HG03097 (cell line): ENCODE measurements at regions not wholly inside any gene's neighbourhood (a gene's known extent, or its start where the extent isn't known, plus 50 kb on each side); places are given as distances from the start of the nearest gene placed in this dataset.
"Not testable (repeated sequence)": the region's sequence is repeated elsewhere in the genome, so short reads cannot be mapped to it uniquely, and the experiment has no call there.

Experiments
- ATAC-seq: cut with Tn5 transposase; IDR thresholded peaks from one replicate; pipeline ENCODE4 v1.9.1; 2021; ENCODE audit not compliant: unreplicated experiment, low FRiP score

DNA sequence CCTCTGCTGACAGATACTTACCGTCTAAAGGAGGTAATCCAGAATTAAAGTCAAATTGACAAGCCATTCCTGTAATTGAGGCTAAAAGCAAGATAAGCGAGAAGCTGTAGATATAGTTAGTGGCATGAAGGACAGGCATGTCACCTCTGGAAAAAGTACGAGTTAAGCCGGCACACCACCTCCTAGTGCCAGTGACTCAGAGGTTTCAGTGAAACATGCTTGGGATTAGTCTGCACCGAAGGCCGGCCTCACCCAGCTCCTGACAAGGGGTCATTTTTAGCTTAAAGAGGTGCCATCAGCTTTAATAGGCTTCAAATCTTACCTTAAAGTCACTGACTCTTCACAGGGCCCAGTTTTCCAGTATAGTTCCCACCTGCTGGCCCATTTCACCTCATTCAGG is 838.0 kb downstream of the UQCRFS1 start:
- ATAC-seq, result no peak

DNA sequence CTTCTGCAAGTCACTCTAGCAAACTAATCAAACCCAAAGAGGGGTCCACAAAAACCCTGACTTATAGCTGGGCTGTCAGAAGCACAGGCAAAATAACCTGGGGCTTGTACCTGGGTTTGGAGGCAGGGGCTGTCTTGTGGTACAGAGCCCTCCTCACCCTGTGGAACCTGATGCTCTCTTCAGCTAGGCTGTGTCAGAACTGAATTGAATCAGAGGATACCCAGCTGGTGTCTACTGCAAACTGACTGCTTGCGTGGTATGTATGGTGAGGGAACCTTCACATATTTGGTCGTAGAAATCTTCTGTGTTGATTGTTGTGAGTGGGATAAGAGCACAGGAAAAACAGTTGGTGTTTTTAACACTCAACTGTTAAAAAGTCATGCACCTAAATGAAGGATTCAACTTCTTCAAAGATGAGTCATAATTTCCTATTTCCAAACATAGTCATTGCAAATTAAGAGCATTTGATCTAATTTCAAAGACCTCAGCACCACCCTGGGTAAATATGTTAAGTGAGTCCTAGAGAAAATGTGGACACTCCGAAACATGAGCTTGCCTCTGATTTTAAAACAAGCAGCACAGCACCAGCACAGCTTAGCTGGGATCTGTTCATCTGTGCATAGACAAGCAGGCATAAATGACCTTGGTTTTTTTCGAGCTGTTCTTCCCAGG is 840.2 kb downstream of the UQCRFS1 start:
- ATAC-seq, result no peak

DNA sequence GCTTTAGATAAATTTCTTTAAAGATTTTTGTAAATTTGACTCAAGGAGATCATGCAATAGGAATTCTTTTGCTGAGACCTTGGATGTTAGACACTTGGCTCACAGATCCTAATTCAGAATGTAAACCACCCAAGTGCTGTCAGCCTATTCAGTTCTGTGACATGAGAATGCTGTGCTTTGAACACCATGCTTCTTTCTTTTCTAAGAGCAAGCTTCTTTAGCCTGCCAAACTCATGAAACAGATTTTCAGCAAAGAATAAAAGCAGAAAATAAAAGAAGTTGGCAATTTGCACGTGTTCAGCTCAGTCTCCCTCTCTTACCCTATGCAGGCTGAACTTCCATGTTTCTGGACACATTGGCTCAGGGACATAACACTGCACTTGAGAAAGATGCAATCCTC is 845.8 kb downstream of the UQCRFS1 start:
- ATAC-seq, result no peak

DNA sequence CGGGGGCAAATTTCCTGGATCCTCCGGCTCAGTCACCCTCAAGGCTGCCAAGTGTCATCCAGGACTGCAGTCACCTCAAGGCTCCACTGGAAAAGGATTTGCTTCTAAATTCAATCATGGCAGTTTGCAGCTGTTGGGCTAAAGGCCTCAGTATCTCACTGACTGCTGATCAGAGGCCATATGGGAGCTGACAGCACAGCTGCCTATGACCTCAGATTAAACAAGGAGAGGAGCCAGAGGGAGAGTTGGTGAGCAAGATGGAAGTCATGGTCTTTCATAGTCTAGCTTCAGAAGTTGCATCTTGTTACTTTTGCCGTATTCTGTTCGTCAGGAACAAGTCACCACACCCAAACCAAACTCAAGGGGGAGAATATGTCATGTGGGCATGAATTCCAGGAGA is 849.7 kb downstream of the UQCRFS1 start:
- ATAC-seq, result no peak

DNA sequence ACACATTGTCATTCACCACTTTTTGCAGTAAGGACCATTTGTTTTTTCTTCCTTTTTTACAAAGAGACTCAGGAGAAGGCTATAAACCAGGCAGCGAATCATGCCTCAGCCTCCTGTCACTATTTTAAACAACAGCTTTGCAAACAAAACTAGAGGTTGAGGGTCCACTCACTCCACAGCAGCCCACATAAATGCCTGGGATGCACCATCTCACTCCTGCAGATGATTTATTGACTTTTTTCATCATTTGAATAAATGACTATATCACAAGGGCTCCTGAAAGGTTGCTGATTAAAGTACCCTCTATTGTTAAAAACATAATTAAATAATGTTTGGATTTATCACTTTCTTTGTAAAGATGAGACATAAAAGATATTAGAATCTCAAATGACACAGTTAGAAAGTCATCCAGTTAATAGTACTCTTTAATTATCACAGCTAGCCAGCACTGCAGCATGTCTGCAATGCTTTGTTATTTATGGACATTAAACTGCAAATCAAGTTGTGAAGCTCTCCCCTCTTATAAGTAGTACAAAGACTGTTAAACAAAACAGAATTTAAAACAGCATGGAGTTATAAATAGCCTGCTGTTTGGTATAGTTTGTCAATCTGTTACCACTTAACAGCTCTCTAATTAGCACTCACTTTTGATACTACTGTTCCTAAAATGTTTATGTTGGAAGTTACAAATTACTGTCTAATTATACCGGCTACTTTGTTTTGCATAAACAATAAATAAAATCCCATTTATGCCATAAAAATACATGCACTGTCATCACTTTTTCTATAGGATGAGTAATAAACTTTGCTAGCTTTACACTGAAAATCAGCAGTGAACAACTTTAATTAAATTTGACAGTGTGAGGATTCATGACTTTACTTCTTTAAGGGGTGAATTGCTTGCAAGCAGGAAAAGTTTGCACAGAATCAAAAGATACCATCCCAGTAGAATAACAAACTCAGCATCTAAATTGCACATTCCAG is 853.2 kb downstream of the UQCRFS1 start:
- no peak for ATAC-seq

DNA sequence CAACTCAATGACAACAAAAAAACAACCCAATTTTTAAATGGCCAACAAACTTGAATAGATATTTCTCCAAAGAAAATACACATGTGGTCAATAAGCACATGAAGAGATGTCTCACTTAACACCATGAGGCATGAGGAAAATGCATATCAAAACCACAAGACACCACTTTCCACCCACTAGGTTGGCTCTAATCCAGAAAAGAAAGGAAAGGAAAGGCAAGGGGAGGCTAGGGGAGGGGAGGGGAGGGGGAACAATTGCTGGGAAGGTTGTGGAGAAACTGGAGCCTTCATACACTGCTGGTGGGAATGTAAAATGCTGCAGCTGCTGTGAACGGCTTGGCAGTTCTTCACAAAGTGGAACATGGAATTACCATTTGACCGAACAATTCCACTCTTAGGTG is 854.3 kb downstream of the UQCRFS1 start:
- no peak for ATAC-seq

DNA sequence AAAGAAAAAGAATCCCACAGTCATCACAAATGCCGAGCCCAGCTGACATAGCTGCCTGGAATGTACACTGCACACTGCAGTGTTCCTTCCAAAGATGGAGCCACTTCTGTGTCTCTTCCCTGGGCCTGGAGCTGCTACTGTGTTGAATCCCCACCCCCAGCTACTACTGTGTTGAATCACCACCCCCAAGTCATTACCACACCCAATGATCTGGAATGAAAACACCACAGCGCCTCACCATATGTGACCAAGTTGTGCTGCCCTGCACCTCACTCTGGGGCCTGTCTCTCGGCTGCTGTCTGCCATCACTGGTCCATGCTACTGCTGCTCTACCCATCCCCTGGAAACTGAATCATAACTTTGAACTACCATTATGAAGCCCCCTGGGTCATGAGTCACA is 861.2 kb downstream of the UQCRFS1 start:
- no peak for ATAC-seq

DNA sequence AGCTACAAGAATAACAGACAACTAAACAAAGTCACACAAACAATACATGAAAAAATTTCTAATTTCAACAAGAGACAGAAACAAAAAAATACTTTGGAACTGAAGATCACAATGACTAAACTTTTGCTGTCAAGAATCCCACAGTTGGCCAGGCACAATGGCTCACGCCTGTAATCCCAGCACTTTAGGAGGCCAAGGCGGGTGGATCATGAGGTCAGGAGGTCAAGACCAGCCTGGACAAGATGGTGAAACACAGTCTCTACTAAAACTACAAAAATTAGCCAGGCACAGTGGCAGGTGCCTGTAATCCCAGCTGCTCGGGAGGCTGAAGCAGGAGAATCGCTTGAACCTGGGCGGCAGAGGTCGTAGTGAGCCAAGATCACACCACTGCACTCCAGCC is 861.6 kb downstream of the UQCRFS1 start:
- not testable (repeated sequence) for ATAC-seq

DNA sequence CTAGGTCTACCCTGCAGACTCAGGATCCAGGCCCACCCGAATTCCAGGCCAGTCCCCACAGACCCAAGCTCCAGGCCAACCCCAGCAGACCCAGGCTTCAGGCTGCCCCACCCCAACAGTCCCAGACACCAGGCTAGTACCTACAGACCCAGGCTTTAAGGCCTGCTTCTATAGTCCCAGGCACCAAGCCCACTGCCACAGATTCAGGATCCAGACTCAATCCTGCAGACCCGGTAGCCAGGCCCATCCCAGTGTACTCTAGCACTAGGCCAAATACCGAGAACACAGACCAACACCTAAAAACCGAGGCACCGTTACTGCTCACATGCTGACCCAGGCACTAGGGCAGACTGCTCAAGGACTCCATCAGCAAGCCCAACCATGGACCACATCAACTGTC is 862.3 kb downstream of the UQCRFS1 start:
- ATAC-seq, result no peak

DNA sequence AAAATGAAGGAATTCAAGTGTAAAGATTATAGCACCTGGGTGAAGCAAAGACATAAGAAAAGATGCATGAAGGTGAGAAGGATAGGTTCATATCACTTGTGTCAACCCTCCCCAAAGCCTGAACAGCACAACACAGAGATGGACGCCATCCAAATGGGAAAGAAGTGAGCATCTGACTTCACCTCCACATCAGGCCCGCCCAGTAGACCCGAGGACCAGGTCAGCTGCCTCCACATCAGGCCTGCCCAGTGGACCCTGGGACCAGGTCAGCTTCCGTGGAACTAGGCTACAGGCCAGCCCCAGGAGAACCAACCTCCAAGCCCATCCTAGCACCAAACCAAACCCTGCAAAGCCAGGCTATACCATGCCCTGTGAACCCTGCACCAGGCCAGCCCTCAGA is 862.9 kb downstream of the UQCRFS1 start:
- ATAC-seq, result no peak

DNA sequence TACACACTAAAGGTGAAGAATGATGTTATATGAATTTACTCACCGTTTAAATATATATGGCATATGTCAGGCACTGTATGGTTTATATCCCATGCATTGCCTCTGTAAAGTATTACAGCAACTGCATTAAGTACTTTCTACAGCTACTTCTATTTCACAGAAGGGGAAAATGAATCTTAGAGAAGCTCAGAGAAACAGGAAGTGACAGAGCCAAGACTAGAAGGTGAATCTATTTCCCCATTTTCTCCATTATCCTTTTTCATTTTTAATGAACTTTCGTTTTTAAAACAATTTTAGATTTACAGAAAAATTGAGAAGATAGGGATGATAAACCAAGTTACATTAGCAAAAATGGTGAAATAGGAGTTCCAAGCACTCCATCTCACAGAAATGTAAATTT is 863.3 kb downstream of the UQCRFS1 start:
- no peak for ATAC-seq

DNA sequence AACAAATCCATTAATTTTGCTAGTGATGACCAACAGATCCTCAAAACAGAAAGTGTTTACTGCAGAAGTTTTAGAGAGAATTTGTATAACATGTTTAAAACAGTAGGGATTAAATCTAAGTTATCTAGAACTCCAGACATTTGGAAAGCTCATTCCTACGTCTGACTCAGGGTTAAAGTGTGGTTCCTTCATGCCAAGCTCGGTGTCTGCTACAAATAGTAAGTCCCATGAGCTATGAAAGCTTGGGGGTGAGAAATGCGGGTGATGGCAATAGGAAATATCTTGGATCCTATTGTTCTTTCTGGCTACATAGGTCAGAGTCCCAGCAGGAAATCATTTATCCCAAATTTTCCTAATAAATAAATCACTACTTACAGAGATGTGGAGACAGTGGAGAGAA is 867.1 kb downstream of the UQCRFS1 start:
- ATAC-seq, result no peak

DNA sequence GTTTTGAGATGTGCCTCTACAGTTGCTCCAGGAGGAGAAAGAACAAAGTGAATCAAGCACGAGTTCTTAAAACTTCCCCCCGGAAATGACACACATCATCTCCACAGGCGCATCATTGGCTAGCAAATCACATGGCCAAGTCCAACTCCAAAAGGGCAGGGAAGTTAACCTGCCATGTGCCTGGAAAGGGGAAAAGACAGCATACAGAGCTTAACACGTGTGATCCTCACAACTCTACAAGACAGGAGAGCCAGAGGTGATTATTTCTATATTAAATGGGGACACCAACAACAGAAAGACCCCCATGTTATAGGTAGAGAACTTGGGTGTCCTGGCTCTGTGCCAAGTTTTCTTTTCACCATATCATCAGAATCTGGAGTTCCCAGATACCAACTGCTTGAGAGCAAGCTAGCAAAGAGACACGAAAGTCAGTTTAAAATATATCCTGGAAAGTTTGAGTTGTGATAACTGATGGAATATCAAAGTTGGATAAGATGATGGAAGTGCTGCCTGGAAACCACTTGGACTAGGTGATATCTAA is 871.1 kb downstream of the UQCRFS1 start:
- ATAC-seq, result no peak

DNA sequence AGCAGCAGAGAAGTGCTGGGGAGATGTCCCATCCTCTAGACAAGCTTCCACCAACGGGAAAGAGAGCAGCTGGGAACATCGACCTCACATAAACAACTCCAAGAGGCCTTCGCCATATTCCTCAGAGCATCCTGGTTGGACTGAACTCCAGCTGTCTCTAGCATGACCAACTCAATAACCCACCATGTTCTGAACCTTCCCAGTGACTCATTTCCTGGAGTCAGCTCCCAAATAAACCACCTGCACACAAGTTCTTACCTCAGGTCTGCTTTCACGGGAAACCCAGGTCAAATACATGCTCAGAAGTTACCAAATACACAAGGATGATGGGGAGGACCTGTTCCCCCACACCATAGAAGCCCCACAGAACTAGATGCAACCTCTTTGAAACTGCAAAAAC is 878.5 kb downstream of the UQCRFS1 start:
- no peak for ATAC-seq

DNA sequence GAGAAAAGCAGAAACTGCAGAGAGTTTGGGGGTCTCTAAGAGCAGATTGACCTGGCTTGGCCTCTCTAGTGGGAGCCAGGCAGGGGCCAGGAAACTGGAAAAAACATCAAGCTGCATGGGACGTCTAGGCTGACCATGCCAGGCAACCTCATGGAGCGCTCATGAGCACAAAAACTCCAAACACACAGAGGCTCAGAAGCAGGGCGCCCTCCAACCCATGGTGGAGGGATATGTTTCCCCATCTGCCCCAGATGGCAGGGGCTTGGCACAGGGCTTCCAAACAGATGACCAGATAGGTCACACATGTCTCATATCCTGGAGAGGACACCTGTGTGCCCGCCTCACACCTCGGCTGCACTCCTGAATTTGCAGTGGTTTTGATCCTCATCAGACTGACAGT is 879.0 kb downstream of the UQCRFS1 start:
- no peak for ATAC-seq

DNA sequence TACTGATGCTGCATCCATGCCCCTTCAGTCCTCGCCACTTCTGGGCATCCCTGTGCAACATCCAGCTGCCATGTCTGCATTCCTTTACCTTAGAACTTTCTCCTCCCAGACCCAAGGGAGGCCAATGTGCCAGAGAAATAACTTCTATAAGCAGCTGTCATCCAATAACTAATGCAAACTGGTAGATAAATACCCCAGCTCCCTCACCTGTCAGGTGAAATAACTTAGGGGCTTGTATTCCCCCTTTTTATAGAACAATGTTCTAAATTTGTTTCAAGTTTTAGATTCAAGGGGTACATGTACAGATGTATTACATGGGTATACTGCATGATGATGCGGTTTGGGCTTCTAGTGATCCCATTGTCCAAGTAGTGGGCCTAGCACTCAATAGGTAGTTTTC is 880.1 kb downstream of the UQCRFS1 start:
- ATAC-seq, result no peak

DNA sequence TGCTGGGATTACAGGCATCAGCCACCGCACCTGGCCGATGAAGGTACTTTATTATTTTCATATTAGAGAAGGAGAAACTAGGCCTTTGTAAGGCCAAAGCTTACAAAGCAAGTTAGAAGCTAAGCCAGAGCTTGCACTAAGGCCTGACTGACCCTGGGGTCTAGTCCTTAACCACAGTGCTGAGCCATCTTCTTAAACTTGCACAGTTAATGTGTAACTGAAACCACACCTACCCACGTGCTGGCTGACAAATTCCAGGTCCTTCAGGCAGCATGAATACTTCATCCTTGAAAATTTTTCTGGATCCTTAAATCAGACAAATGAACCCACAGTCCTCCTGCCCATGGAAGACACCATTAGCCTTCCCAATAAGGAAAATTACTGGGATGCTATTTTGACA is 880.6 kb downstream of the UQCRFS1 start:
- no peak for ATAC-seq

DNA sequence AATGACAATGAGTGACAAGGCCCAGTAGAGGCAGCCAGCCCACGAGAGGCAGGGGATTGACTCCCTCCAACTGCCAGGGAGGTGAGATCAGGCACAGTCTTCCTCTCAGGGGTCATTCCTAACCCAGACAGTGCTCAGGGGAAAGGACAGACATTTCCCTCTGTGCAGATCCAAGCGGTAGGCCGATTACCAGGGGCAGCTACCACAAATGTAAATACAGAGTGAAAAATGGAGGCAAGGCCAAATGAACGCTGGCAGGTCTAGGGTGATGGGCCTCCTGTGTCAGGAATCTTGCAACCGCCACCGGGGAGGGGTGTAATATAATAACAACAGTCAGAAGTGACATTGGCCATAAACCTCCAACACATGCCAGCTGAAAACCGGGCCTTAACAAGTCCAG is 881.4 kb downstream of the UQCRFS1 start:
- ATAC-seq, result no peak

DNA sequence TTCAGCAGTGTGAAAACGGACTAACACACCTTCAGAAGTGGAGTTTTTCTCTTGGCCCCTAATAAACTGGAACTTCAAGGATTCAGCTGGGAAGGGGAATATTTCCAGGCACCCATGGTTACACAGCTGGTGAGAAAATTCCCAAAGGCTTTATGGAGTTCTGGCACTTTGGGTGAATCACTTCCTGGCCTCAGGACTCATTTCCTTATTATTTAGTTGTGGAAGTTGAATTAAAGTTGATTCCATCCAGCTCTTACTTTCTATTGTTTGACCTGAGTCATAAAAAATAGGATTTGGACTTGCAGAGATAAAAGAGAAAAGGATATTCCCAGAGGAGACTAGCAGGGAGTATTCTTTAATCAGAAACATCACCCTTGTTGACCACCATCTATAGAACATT is 882.1 kb downstream of the UQCRFS1 start:
- no peak for ATAC-seq

DNA sequence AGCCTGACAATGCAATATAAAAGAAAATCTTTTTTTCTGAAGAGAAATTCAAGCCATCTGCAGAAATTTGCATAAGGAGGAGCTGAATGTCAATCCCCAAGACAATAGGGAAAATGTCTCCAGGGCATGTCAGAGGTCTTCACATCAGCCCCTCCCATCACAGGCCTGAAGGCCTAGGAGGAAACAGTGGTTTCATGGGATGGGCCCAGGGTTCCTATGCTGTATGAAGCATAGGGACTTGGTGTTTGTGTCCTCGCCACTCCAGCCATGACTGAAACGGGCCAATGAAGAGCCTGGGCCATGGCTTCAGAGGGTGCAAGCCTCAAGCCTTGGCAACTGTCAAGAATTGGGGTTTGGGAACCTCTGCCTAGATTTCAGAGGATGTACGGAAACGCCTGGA is 883.5 kb downstream of the UQCRFS1 start:
- ATAC-seq, result no peak

DNA sequence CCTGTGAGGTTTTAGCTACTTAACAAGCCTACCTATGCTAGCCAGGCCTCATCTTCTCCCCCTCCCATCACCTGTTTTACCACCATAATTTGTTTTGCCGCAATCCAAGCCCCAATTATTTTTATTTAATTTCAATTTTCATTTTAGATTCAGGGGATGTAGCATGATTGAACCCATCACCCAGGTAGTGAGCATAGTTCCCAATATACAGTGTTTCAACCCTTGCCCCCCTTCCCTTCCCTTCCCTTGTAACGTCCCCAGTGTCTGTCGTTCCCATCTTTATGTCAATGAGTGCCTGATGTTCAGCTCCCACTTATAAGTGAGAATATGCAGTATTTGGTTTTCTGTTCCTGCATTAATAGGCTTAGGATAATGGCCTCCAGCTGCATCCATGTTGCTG is 885.0 kb downstream of the UQCRFS1 start:
- ATAC-seq, result no peak

DNA sequence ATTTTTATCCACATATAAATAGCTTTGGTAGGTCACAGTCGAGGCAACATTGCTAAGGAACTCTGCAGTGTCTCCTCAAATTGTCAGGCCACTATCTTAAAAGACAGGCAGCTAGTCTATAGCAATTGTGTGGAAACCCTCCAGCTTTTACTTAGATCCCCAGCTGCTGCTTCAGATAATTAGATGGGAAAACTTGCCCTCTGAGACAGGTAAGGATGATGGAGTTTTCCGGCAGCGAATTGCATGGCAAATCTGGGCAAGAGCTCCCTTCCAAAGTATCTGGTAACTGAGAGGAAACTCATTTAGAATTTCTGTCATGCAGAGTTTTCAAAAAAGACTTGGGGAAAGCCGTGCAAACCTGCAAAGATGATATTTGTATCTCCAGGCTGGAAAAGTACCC is 886.2 kb downstream of the UQCRFS1 start:
- ATAC-seq, result no peak
